Muscle layer of duodenum (tissue), 2 donors: ENCODE measurements at regions not wholly inside any gene's neighbourhood (a gene's known extent, or its start where the extent isn't known, plus 50 kb on each side); places are given as distances from the start of the nearest gene placed in this dataset.
"Not testable (repeated sequence)": the region's sequence is repeated elsewhere in the genome, so short reads cannot be mapped to it uniquely, and the experiment has no call there.

Experiments
- H3K27ac ChIP-seq: one replicate; pipeline ENCODE4 v1.7.0; 2013; ENCODE audit warnings: mild to moderate bottlenecking, low read length
- H3K27me3 ChIP-seq: one replicate; pipeline ENCODE4 v1.7.0; 2013; ENCODE audit warnings: low read depth, mild to moderate bottlenecking, control low read depth, low read length
- H3K36me3 ChIP-seq, 2 donors: one replicate each; pipeline ENCODE4 v1.7.0; 2013; ENCODE audit warnings: low read length in 2 of 2, control low read depth in 1 of 2, mild to moderate bottlenecking in 1 of 2; ENCODE audit not compliant: insufficient read depth in 2 of 2, control insufficient read depth in 1 of 2
- H3K4me1 ChIP-seq, 2 donors: one replicate each; pipeline ENCODE4 v1.7.0; 2013; ENCODE audit warnings: low read length in 2 of 2, mild to moderate bottlenecking in 2 of 2, control low read depth in 1 of 2, moderate library complexity in 1 of 2; ENCODE audit not compliant: insufficient read depth in 2 of 2, control insufficient read depth in 1 of 2
- H3K4me3 ChIP-seq, 2 donors: one replicate each; pipeline ENCODE4 v1.7.0; 2013; ENCODE audit warnings: low read length in 2 of 2, low read depth in 1 of 2, mild to moderate bottlenecking in 1 of 2
- H3K9me3 ChIP-seq, 2 donors: one replicate each; pipeline ENCODE4 v1.7.0; 2013; ENCODE audit warnings: low read length in 2 of 2, control low read depth in 1 of 2, mild to moderate bottlenecking in 1 of 2; ENCODE audit not compliant: control insufficient read depth in 1 of 2
- donor health status: healthy.

GRCh38 chr1:47593013-47593568 lies 155.2 kb downstream of the FOXD2 start:
- peaks cover 11% of the 10 kb centered on the region for H3K27me3 ChIP-seq
- H3K27ac ChIP-seq, result no peak overlapping the region
- H3K4me1 ChIP-seq, result no peaks in the 10 kb centered on the region
- H3K36me3 ChIP-seq, result no peaks in the 10 kb centered on the region
- peak overlapping the region in 1 of 2 donors; percentile 41 for H3K4me3 ChIP-seq
- H3K9me3 ChIP-seq, result no peaks in the 10 kb centered on the region

- peaks cover 11% of the 10 kb centered on the region for H3K27me3 ChIP-seq
- peak overlapping the region in 1 of 2 donors; percentile 41 for H3K4me3 ChIP-seq
- no peaks in the 10 kb centered on the region for H3K4me1 ChIP-seq
- no peak overlapping the region for H3K27ac ChIP-seq
- H3K9me3 ChIP-seq, result no peaks in the 10 kb centered on the region
- H3K36me3 ChIP-seq, result no peaks in the 10 kb centered on the region
These were observed 155.9 kb downstream of the FOXD2 start for GRCh38 chr1:47593598-47594285.

GRCh38 chr1:47594627-47595026 lies 156.8 kb downstream of the FOXD2 start:
- H3K4me1 ChIP-seq, result no peaks in the 10 kb centered on the region
- H3K4me3 ChIP-seq, result no peak overlapping the region
- H3K9me3 ChIP-seq, result peaks cover 0 to 6% of the 10 kb centered on the region in 2 donors
- peaks cover 11% of the 10 kb centered on the region for H3K27me3 ChIP-seq
- no peak overlapping the region for H3K27ac ChIP-seq
- H3K36me3 ChIP-seq, result no peaks in the 10 kb centered on the region

GRCh38 chr1:47596328-47596727 lies 158.5 kb downstream of the FOXD2 start:
- no peaks in the 10 kb centered on the region for H3K4me1 ChIP-seq
- no peaks in the 10 kb centered on the region for H3K36me3 ChIP-seq
- H3K27me3 ChIP-seq, result peaks cover 9% of the 10 kb centered on the region
- H3K4me3 ChIP-seq, result no peak overlapping the region
- H3K27ac ChIP-seq, result no peak overlapping the region
- H3K9me3 ChIP-seq, result peaks cover 3 to 6% of the 10 kb centered on the region in 2 donors

- Histone ChIP-seq H3K27me3 (no peaks in the 10 kb centered on the region), H3K27ac (no peak overlapping the region), H3K4me3 (no peak overlapping the region), H3K9me3 (peaks cover 3 to 13% of the 10 kb centered on the region in 2 donors), H3K36me3 (no peaks in the 10 kb centered on the region), H3K4me1 (no peaks in the 10 kb centered on the region)
These were observed 160.5 kb downstream of the FOXD2 start for GRCh38 chr1:47598357-47598756.

- Histone ChIP-seq H3K4me1 (no peaks in the 10 kb centered on the region), H3K27me3 (no peaks in the 10 kb centered on the region), H3K9me3 (peaks cover 3 to 13% of the 10 kb centered on the region in 2 donors), H3K27ac (no peak overlapping the region), H3K36me3 (no peaks in the 10 kb centered on the region), H3K4me3 (no peak overlapping the region)
These were observed 161.9 kb downstream of the FOXD2 start for GRCh38 chr1:47599777-47600176.

GRCh38 chr1:47602491-47602890 lies 164.6 kb downstream of the FOXD2 start:
- H3K9me3 ChIP-seq, result peaks cover 3 to 13% of the 10 kb centered on the region in 2 donors
- not testable (repeated sequence) for H3K36me3 ChIP-seq, H3K4me1 ChIP-seq, H3K27me3 ChIP-seq, H3K4me3 ChIP-seq, H3K27ac ChIP-seq

- H3K4me1 ChIP-seq, H3K36me3 ChIP-seq, H3K4me3 ChIP-seq, H3K27me3 ChIP-seq, H3K27ac ChIP-seq: not testable (repeated sequence)
- peaks cover 3 to 18% of the 10 kb centered on the region in 2 donors for H3K9me3 ChIP-seq
These were observed 167.0 kb downstream of the FOXD2 start for GRCh38 chr1:47604869-47605268.

GRCh38 chr1:47608296-47608875 lies 170.5 kb downstream of the FOXD2 start:
- Histone ChIP-seq H3K36me3 (no peaks in the 10 kb centered on the region), H3K9me3 (peaks cover 0 to 11% of the 10 kb centered on the region in 2 donors), H3K27ac (no peak overlapping the region), H3K4me3 (no peak overlapping the region), H3K4me1 (no peaks in the 10 kb centered on the region), H3K27me3 (no peaks in the 10 kb centered on the region)

- Histone ChIP-seq H3K4me1 (no peaks in the 10 kb centered on the region), H3K27ac (no peak overlapping the region), H3K36me3 (no peaks in the 10 kb centered on the region), H3K27me3 (no peaks in the 10 kb centered on the region), H3K4me3 (no peak overlapping the region), H3K9me3 (peaks cover 0 to 11% of the 10 kb centered on the region in 2 donors)
These were observed 174.1 kb downstream of the FOXD2 start for GRCh38 chr1:47611992-47612391.

GRCh38 chr1:47612819-47613218 lies 175.0 kb downstream of the FOXD2 start:
- peaks cover 0 to 11% of the 10 kb centered on the region in 2 donors for H3K9me3 ChIP-seq
- no peaks in the 10 kb centered on the region for H3K36me3 ChIP-seq

More at GRCh38 chr1:47612819-47613218, 175.0 kb downstream of the FOXD2 start:
- no peak overlapping the region for H3K27ac ChIP-seq
- no peaks in the 10 kb centered on the region for H3K4me1 ChIP-seq
- no peaks in the 10 kb centered on the region for H3K27me3 ChIP-seq
- no peak overlapping the region for H3K4me3 ChIP-seq
